ENCODE measurements at regions not wholly inside any gene's neighbourhood (a gene's known extent, or its start where the extent isn't known, plus 50 kb on each side); places are given as distances from the start of the nearest gene placed in this dataset.
"Not testable (repeated sequence)": the region's sequence is repeated elsewhere in the genome, so short reads cannot be mapped to it uniquely, and the experiment has no call there.

GRCh38 chr2:10193276-10193795, 70.8 kb downstream of the RRM2 start:
- DNase-seq (no peak), ATAC-seq (ENCODE audit: low read depth in 2 of 2) (no peak)
- H3K27ac Mint-ChIP-seq = no peak overlapping the region
- H3K36me3 Mint-ChIP-seq = peaks cover 0 to 9% of the 10 kb centered on the region in 2 donors
- peaks cover 0 to 11% (median 1%) of the 10 kb centered on the region in 7 donors for H3K9me3 Mint-ChIP-seq
- H3K4me3 Mint-ChIP-seq = no peak overlapping the region
- H3K4me1 Mint-ChIP-seq = peaks cover 8 to 20% (median 13%) of the 10 kb centered on the region in 3 donors
- no peaks in the 10 kb centered on the region for H3K27me3 Mint-ChIP-seq

DNA sequence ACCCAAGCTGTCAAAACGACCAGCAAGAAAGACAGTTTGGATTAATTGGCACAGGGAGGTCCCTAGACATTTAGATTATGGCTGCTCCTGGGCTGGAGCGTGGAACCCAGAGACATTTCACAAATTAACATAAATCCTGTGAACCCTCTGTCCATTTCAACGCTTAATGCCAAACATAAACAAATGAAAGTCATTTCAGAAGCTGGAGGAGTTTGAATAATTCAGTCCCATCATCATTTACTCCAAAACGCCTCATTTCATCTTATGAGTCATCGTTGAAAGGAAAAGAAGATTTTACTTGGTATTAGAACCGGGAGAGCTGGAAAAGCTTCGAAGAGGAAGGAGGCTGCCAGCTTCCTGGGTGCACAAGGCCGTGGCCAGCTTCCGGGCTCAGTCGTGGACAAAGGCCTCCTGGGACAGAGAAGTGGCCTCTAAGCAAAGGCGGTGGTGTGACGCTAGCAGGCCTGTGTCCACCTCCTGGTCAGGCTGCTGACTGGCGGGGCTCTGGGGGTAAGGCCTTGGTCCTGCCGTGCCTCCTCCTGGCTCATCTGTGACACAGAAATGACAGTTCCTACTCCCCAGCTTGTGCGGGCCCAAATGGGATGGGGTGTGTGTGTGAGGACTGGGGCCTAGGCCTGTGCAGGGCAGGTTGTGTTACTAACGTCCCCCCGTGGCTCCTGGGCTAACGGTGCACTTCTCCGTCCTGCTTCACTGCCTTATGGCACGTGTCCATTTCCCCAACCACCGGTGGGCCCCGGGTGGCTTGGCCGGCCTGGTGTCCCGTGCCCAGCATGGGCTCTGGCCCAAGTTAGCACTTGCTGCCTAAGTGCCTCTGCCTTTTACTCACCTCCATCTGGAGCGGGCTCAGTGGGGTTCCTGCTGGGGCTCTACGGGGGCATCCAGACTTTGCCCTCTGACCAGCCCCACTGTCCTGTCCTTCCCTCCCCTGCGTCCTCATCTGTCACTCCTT, 71.6 kb downstream of the RRM2 start:
- peaks cover 0 to 9% of the 10 kb centered on the region in 2 donors for H3K36me3 Mint-ChIP-seq
- H3K4me3 Mint-ChIP-seq = no peak overlapping the region
- ATAC-seq (ENCODE audit: low read depth in 2 of 2) (no peak), DNase-seq (no peak)
- peaks cover 8 to 20% (median 13%) of the 10 kb centered on the region in 3 donors for H3K4me1 Mint-ChIP-seq
- H3K27me3 Mint-ChIP-seq = no peaks in the 10 kb centered on the region
- H3K27ac Mint-ChIP-seq = no peak overlapping the region
- peaks cover 0 to 11% (median 1%) of the 10 kb centered on the region in 7 donors for H3K9me3 Mint-ChIP-seq

- ATAC-seq (ENCODE audit: low read depth in 2 of 2) = no peak
- Mint-ChIP-seq H3K36me3 (no peaks in the 10 kb centered on the region), H3K4me1 (peaks cover 8 to 11% (median 11%) of the 10 kb centered on the region in 3 donors), H3K4me3 (no peak overlapping the region), H3K9me3 (peaks cover 0 to 2% (median 0%) of the 10 kb centered on the region in 7 donors), H3K27me3 (no peaks in the 10 kb centered on the region), H3K27ac (no peak overlapping the region)
- DNase-seq = no peak
These were observed 73.0 kb downstream of the RRM2 start for GRCh38 chr2:10195278-10196109.

DNA sequence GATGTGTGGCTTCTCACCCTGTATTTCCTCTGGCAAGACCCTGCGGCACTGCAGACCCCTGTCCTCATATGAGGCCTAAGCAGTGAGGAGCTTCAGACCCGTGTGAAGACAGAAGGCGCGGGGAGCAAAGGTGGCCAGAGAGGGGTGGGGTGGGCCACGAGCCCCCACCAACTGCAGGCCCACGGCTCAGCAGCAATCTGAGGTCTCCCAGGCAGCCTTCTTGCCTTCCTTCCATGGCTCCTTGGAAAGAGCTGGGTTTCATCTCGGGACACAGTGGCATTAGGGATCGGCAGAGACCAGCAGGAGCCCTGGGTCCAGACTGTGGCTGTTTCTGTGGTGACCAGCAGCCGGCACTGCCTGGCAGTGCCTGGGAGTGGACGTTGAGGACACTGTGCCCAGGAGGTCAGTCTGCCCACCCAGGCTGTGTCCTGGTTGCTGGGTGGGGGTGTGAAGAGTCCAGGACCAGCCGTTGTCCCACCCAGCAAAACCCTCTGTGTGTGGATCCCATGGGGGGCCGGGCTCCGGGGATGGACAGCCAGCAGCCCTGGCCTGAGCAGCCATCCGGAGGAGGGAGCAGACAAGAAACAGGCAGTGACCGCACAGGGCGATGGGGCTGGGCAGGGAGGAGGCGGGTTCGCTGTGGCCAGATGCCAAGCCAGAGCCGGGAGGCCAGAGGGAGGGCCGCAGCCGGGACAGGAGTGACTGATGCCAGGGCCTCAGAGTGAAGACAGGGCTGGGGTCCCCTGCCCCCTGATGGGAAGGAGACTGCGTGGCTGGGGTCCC, 73.8 kb downstream of the RRM2 start:
- Mint-ChIP-seq H3K36me3 (no peaks in the 10 kb centered on the region), H3K9me3 (no peaks in the 10 kb centered on the region), H3K4me1 (peaks cover 2 to 5% (median 3%) of the 10 kb centered on the region in 3 donors), H3K27ac (no peak overlapping the region), H3K4me3 (no peak overlapping the region), H3K27me3 (no peaks in the 10 kb centered on the region)
- no peak for ATAC-seq (ENCODE audit: low read depth in 2 of 2)
- no peak for DNase-seq

GRCh38 chr2:10196948-10197696, 74.6 kb downstream of the RRM2 start:
- Mint-ChIP-seq H3K4me1 (peaks cover 0 to 4% (median 0%) of the 10 kb centered on the region in 3 donors), H3K36me3 (no peaks in the 10 kb centered on the region), H3K4me3 (no peak overlapping the region), H3K27ac (no peak overlapping the region), H3K27me3 (no peaks in the 10 kb centered on the region), H3K9me3 (no peaks in the 10 kb centered on the region)
- ATAC-seq (ENCODE audit: low read depth in 2 of 2) (no peak), DNase-seq (no peak)

DNA sequence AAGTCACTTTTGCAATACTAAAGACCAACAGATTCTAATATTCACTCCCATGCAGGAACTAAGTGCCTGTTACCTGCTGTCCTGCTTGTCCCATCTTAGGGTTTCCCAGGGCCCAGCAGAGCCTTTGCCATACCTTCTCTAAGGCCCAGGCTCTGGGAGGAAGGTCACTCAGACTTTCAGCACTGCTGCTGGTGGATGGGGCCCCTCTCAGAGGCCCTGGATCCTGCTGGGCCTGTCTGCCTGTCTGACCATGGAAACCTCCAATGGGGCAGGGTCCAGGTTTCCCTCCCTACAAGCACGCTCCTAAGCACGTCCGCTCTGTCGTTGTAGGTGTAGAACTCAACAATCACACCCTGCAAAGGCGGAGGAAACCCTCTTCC, 75.1 kb downstream of the RRM2 start:
- Mint-ChIP-seq H3K4me1 (peaks cover 0 to 4% (median 0%) of the 10 kb centered on the region in 3 donors), H3K9me3 (no peaks in the 10 kb centered on the region), H3K36me3 (no peaks in the 10 kb centered on the region), H3K27me3 (no peaks in the 10 kb centered on the region), H3K27ac (no peak overlapping the region), H3K4me3 (no peak overlapping the region)
- DNase-seq (no peak), ATAC-seq (ENCODE audit: low read depth in 2 of 2) (no peak)

- not testable (repeated sequence) for H3K4me1 Mint-ChIP-seq; H3K27me3 Mint-ChIP-seq; H3K27ac Mint-ChIP-seq; H3K36me3 Mint-ChIP-seq; H3K4me3 Mint-ChIP-seq; DNase-seq; H3K9me3 Mint-ChIP-seq; ATAC-seq (ENCODE audit: low read depth in 2 of 2)
These were observed 75.9 kb downstream of the RRM2 start for GRCh38 chr2:10198482-10198881.

DNA sequence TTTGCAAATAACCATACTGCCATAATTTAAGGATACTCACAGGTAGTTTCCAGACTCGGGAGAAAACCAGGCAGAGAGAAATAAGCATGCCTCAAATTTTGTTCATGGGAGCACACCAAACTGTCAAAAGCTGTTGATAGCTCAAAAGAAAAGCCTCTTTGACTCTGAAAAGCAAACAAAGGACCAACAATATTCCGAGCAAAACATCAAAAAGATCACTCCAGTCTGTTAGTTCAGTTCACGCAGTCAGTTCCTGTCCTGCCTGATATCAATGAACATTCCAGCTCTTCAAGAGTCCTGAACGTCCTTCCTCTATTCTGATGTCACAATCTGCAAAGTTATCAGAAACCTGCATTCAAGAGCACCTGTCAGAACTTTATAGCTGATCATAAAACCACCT, 78.7 kb downstream of the RRM2 start:
- no peaks in the 10 kb centered on the region for H3K27me3 Mint-ChIP-seq
- no peak for ATAC-seq (ENCODE audit: low read depth in 2 of 2)
- no peaks in the 10 kb centered on the region for H3K9me3 Mint-ChIP-seq
- H3K27ac Mint-ChIP-seq = no peak overlapping the region
- DNase-seq = no peak
- H3K4me3 Mint-ChIP-seq = no peak overlapping the region
- no peaks in the 10 kb centered on the region for H3K36me3 Mint-ChIP-seq
- no peaks in the 10 kb centered on the region for H3K4me1 Mint-ChIP-seq

DNA sequence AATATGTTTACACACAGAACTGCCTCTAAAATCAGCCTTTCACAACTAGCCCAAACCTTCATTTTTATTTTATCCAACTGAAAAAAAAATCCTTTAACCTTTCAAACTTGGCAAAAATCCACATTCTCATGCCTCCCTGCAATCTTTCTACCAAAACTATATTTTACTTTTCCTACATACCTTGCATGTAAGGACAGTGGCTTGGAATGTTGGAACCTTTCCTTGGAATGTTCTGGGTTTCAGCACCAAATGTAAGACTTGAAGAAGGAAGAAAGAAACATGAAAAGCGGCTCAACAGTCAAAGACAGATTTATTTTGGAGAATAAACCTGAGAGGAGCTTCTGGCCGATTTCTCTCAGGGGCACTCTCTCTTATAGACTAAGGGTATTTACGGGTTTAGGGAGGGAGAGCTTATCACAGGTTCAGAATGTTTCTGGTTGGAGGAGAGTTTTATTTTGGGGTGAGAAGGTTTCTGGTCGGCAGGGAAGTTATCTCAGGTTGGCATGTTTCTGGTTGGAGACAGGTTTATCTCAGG, 79.7 kb downstream of the RRM2 start:
- Mint-ChIP-seq H3K27ac (no peak overlapping the region), H3K27me3 (no peaks in the 10 kb centered on the region), H3K36me3 (no peaks in the 10 kb centered on the region), H3K4me3 (no peak overlapping the region), H3K9me3 (peaks cover 0 to 1% (median 0%) of the 10 kb centered on the region in 7 donors), H3K4me1 (peaks cover 0 to 1% (median 0%) of the 10 kb centered on the region in 3 donors)
- ATAC-seq (ENCODE audit: low read depth in 2 of 2) (no peak), DNase-seq (no peak)

GRCh38 chr2:10204326-10205161, 82.0 kb downstream of the RRM2 start:
- Mint-ChIP-seq H3K4me3 (no peak overlapping the region), H3K36me3 (no peaks in the 10 kb centered on the region), H3K9me3 (peaks cover 0 to 1% (median 0%) of the 10 kb centered on the region in 7 donors), H3K27me3 (no peaks in the 10 kb centered on the region), H3K4me1 (peaks cover 0 to 2% (median 0%) of the 10 kb centered on the region in 3 donors), H3K27ac (no peak overlapping the region)
- no peak for DNase-seq
- ATAC-seq (ENCODE audit: low read depth in 2 of 2) = no peak

DNA sequence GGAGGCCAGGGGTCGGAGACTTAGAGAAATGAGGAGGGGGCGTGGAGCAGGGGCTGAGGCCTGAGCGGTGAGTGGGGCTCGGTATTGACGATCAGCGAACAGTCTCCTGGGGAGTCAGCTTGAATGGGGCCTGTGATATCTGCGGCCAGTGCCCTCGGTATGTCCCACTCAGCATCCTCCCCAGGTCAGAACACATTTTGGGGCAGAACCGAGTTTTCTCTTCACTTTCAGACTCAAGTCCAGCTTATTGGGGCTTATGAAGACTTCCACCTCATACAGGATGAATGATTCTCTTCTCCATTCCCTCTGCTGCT, 82.6 kb downstream of the RRM2 start:
- H3K27me3 Mint-ChIP-seq = no peaks in the 10 kb centered on the region
- peak overlapping the region in 1 of 6 donors; percentile 57 for H3K27ac Mint-ChIP-seq
- peaks cover 0 to 2% (median 0%) of the 10 kb centered on the region in 3 donors for H3K4me1 Mint-ChIP-seq

GRCh38 chr2:10208736-10209135, 86.2 kb downstream of the RRM2 start:
- Mint-ChIP-seq H3K9me3 (peaks cover 0 to 1% (median 0%) of the 10 kb centered on the region in 7 donors), H3K27ac (no peak overlapping the region), H3K27me3 (no peaks in the 10 kb centered on the region), H3K36me3 (no peaks in the 10 kb centered on the region), H3K4me1 (peaks cover 0 to 4% (median 2%) of the 10 kb centered on the region in 3 donors), H3K4me3 (no peak overlapping the region)
- DNase-seq = no peak
- ATAC-seq (ENCODE audit: low read depth in 2 of 2) = no peak

More for the DNA sequence above, 82.6 kb downstream of the RRM2 start:
- peaks cover 0 to 1% (median 0%) of the 10 kb centered on the region in 7 donors for H3K9me3 Mint-ChIP-seq
- H3K36me3 Mint-ChIP-seq = no peaks in the 10 kb centered on the region
- DNase-seq = no peak
- ATAC-seq (ENCODE audit: low read depth in 2 of 2) = no peak
- no peak overlapping the region for H3K4me3 Mint-ChIP-seq
